GM18505 (cell line): ENCODE measurements at regions not wholly inside any gene's neighbourhood (a gene's known extent, or its start where the extent isn't known, plus 50 kb on each side); places are given as distances from the start of the nearest gene placed in this dataset.

Experiments
- ATAC-seq: cut with Tn5 transposase; IDR thresholded peaks from one replicate; pipeline ENCODE4 v1.9.1; 2021; ENCODE audit not compliant: unreplicated experiment
- POLR2A ChIP-seq: IDR thresholded peaks from 4 replicates; pipeline ENCODE4 v1.6.1; 2011; ENCODE audit warnings: borderline replicate concordance; ENCODE audit not compliant: insufficient read depth, insufficient read length; ENCODE audit errors: extremely low read depth

DNA sequence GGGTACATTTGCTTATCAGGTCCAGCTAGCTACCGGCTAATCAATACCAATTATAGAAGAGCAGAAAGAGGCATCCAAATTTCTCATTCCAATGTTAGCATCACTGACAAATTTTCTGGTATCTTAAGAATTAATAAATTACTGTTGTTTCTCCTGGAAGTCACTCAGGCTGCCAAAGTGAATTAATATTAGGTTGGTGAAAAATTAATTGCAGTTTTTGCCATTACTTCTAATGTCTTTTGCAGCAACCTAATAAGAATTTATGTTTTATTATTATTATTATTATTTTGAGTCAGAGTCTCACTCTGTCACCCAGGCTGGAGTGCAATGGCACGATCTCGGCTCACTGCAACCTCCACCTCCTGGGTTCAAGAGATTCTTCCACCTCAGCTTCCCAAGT lies 979.9 kb downstream of the TYW1 start:
- ATAC-seq, result no peak
- no peak for TF ChIP-seq POLR2A

GRCh38 chr7:67983486-67983885 lies 986.9 kb downstream of the TYW1 start:
- TF ChIP-seq POLR2A, result no peak
- no peak for ATAC-seq

DNA sequence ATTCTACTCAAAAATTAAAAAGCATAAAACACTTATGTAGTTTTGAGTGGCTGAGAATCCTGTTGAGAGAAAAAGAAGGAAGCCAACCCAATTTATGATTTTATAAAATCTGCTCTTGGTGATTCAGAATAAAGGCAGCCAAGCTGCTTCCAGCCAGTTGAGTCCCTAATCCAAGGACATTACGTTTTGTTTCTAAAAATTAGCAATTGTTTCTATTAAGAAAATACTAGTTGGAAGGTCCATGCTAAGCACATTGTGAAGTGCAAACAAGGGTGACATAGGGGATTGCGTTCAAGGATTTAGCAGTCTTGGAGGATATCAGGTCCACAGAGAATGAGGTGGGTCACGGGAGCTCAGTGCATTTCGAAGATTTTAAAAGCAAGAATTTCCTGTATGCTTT lies 987.7 kb downstream of the TYW1 start:
- TF ChIP-seq POLR2A, result no peak
- ATAC-seq, result no peak

GRCh38 chr7:67989142-67989541 lies 992.5 kb downstream of the TYW1 start:
- no peak for ATAC-seq

DNA sequence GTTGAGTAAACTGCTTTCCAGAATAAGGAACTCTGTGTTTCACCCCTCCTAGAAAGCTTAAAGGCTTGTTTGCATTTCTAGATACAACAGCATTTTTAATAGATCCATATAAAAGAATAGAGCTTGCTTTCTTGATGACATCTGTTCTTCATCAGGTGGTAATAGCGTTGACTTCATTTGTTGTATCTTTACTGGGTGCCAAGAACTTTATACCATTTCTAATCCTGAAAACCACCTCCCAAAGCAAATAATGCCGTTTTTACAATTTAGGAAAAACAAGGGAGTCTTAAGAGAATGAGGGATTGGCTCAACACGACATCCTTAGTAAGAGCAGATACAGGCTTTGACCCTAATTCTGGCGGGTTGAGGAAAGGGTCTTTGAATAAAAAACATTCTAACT lies 993.4 kb downstream of the TYW1 start:
- ATAC-seq, result no peak
- TF ChIP-seq POLR2A, result no peak

More at GRCh38 chr7:67989142-67989541, 992.5 kb downstream of the TYW1 start:
- TF ChIP-seq POLR2A, result no peak

- no peak for ATAC-seq
- TF ChIP-seq POLR2A, result no peak
Observed at GRCh38 chr7:67990716-67991115, 994.1 kb downstream of the TYW1 start.

DNA sequence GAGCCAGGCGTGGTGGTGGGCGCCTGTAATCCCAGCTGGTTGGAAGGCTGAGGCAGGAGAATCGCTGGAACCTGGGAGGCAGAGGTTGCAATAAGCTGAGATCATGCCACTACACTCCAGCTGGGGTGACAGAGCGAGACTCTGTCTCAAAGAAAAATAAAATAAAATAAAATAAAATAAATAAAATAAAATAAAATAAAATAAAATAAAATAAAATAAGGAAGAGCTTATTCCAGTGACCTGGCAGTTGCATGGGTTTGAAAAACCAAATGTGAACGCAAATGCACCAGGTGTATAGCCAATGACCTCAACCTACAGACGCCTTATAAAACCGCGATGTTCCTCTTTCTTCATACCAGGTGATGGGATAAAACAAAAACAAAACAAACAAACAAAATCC lies 995.7 kb downstream of the TYW1 start:
- TF ChIP-seq POLR2A, result no peak
- no peak for ATAC-seq

DNA sequence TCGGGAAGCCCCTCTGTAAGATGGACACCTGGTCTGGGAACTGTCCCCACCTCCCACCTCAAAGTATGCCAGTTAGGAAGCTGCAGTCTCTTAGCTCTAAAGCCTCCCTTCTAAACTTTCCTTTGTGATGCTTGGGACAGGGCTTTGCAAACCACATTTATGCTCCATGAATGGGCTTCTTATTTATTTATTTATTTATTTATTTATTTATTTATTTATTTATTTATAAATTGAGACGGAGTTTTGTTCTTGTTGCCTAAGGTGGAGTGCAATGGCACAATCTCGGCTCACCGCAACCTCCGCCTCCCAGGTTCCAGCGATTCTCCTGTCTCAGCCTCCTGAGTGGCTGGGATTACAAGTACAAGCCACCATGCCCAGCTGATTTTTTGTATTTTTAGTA lies 1009.4 kb downstream of the TYW1 start:
- TF ChIP-seq POLR2A, result no peak
- ATAC-seq, result no peak

DNA sequence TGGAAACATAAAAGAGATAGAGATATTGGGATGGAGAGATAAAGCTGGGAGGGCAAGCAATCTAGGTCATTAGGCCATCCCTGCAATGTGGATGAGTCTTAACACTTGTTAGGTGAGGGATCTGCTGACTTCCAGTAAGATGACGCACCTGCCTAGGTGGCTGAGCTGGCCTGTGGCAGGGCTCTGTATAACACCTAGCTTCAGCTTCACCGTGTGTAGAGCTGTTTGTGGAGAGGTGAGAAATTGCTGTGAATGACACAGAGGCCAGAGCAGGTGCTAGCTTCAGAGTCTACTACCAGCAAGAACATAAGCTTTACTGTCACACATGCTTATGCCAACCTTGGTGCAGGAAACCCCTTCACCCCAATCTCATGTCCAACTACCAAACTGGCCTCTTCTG lies 1010.0 kb downstream of the TYW1 start:
- no peak for TF ChIP-seq POLR2A
- ATAC-seq, result no peak

DNA sequence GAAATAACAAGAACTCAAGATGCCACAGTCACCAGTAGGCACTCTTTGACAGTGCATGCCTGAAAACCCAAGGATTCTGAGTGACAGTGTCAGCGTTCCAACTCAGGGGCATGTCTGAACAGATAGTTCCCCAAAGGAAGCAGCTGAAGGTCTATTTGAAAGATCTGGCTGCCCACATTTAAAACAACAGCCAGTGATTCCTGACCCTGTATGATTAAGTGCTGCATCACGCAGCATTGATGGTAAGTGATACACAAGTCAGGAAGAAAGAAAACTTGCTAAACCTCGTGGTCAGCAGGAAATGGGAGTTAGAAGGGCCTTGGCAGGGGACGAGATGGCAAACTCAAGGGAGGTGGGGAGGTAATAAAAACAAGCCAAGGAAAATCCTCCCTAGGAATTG lies 1013.1 kb downstream of the TYW1 start:
- ATAC-seq, result no peak
- no peak for TF ChIP-seq POLR2A

DNA sequence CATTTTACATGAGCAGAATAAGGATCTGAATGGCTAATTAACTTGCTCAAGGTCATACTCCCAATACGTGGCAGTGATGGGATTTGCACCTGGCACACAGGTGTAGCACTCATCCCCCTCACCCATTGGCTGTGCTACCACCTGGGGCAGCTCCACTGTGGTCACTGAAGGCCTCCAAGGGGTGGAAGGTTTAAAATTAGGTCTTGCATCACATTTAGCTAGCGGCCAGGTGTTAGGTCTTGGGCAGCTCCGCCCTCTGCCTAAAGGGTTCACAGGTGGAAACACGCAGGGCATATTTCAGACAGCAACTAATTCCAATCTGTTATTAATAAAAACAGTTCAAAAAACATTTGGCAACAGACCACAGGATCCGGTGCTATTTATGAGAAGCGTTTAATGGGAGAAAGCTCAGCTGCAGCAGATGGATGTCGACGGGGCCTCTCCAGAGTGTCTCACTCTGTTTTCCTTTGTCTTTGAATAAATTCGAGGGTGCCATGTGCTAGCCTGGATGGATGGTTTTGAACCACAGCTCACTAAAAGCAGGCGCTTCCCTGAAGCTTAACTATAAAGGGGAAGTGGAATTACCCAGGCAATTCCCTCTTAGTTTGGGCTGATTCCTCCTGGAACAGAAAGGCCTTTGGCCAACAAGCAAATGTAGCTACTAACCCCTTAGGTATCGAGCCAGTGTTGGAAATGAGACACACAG lies 1017.6 kb downstream of the TYW1 start:
- TF ChIP-seq POLR2A, result no peak
- no peak for ATAC-seq

GRCh38 chr7:68015122-68015977 lies 1018.7 kb downstream of the TYW1 start:
- ATAC-seq, result no peak
- no peak for TF ChIP-seq POLR2A

DNA sequence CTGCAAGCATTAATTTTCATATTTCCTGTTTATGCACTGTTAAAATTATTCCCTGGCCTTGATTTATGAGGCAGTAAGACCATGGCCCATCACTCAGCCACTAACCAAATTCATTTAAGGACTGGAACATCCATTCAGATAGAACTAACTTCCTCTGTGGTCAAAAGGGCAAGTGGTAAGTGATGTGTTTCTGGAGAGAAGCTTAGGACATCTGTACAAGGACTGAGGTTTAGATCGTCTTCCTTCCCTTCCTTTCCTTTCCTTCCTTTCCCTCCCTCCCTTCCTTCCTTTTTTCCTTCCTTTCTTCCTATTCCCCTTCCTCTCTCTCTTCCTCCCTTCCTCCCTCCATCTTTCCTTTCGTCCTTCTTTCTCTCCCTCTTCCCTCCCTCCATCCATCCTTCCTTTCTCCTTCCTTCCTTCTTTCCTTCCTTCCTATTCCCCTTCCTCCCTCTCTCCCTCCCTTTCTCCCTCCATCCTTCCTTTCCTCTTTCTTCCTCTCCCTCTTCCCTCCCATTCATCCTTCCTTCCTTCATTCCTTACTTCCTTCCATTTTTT lies 1019.4 kb downstream of the TYW1 start:
- TF ChIP-seq POLR2A, result no peak
- no peak for ATAC-seq

GRCh38 chr7:68020102-68020501 lies 1023.5 kb downstream of the TYW1 start:
- no peak for TF ChIP-seq POLR2A
- ATAC-seq, result no peak
